DLD1 (cell line): ENCODE measurements at regions not wholly inside any gene's neighbourhood (a gene's known extent, or its start where the extent isn't known, plus 50 kb on each side); places are given as distances from the start of the nearest gene placed in this dataset.

Experiments
- in situ Hi-C: cut with HindIII; loops from 2 replicates; pipeline ENCODE4 v1.10.0; 2017; ENCODE audit warnings: low sequenced_read_pairs

DNA sequence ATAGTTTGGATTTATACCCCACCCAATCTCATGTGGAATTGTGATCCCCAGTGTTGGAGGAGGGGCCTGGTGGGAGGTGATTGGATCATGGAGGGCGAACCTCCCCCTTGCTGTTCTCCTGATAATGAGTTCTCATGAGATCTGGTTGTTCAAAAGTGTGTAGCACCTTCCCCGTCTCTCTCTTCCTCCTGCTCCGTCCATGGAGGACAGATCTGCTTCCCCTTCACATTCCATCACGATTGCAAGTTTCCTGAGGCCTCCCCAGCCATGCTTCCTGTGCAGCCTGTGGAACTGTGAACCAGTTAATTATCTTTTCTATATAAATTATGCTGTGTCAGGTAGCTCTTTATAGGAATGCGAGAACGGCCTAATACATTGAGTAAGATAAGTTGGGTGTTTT lies 518.8 kb upstream of the LCORL start:
- in situ Hi-C loops, result no loop called here

DNA sequence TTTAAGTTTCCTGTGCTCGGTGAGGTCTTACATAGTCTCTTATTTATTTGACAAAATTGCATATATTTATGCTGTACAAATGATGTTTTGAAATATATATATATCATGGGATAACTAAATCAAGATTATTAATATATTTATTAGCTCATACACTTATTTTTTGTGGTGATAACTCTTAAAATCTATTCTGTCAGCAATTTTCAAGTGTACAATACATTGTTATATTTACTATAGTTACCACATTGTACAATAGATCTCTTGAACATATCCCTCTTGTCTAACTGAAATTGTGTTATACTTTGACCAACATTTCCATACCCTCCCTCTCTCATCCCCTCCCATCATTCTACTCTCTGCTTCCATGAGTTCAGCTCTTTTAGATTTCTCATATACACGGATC lies 516.6 kb upstream of the LCORL start:
- in situ Hi-C loops, result no loop called here

DNA sequence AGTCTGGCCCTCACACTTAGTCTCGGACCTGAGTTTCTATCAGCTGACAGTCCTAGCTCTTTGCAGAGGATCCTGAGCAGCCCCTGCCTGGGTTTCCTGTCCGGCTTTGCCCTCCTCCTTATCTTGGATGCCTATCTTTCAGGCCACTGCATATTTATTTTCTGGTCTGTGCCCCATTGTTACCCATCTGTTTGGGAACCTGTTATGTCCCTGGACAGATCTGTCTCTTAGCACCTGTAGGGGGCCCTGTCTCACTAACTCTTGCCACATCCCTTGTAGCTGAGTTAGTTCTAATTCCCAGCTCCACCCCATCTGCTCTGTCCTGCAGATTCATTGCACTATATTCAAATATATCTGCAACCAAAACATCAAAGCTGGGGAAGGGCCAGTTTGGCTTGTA lies 514.9 kb upstream of the LCORL start:
- in situ Hi-C loops, result no loop called here

DNA sequence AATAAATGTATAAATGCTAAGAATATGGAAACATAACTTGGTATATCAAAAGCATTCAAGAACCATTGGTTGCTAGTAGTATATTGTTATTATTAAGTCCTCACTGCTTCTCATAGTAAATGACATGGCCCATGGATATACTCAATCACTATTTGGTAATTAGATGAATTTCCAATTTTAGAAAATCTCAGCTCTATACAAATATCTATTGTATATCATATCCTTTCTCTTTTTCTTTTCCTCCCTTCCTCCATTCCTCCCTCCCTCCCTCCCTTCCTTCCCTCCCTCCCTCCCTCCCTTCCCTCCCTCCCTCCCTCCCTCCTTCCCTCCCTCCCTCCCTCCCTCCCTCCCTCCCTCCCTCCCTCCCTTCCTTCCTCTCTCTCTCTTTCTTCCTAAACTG lies 514.4 kb upstream of the LCORL start:
- in situ Hi-C loops, result no loop called here

DNA sequence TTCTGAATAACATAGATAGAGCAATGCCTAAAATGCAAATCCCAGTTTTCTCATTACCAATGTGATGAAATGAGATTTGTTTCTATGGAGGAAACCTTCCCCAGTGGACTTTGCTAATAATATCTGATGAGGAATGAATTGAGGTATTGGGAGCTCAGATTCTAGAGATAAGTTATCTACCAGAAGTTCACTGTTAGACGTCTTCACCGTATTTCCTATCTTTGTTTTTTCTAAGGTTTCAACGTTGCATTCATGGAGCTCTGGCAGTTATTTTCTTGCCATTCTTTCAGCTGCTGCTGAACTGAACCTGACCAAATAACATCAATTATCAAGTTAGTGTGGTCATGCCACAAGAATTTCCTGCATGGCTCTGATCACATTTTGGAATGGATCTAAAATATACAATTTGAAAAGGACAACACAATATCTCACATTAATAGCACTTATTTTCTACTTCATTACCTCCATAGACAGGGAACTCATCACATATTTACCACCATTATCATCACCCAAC lies 511.8 kb upstream of the LCORL start:
- in situ Hi-C loops, result no loop called here

DNA sequence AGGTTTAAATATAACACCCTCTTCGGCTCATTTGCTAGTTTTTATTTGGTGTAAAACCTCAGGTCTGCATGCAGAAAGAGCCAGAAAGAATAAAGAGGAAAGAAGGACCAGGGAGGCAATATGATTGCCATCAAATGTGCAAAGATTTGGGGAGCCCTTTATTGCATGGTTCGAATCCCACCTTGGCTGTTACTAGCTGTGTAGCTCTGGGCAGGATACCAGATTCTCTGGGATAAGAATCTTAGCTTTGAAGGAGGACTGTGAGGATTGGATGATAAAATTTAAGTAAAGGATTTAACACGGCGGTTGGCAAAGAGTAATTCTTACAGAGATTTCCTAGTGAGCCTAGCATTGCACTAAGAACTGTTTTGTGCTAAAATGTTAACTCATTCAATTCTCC lies 510.2 kb upstream of the LCORL start:
- in situ Hi-C loops, result no loop called here

DNA sequence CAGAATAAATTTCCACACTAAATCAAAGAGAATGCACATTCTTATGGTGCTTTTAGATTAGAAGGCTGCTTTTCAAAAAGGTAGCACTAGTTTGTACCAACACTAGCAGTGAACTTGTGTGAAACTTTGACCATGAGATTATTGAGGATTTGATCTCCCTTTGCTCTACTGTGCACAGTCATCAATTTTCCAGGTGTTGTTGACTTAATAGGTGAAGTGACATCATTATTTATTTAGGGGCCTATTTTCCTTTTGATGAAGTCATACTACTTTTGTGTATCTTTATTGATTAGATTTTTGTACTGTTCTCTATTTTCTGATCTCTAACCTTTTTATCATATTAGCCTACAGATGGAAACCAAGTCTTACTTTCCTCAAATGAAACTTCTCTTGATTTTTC lies 507.9 kb upstream of the LCORL start:
- in situ Hi-C loops, result no loop called here

DNA sequence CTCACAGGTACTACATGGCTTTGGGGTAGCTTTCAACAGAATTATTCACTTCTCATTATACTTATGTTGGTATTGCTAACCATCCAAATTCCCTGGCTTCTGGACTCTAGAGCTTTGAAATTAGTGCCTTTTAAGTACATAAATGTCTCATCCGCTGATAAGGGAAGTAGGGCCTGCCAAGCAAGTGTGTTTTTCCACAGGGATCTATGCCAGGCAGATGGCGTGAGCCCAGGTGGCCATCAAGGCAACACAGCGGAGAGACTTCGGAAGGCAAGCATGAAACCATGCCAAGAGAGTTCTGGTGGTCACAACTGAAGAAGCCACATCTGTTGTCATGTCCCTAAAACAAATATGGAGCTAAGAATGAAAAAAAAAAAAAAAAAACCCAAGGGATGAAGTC lies 503.1 kb upstream of the LCORL start:
- in situ Hi-C loops, result no loop called here

DNA sequence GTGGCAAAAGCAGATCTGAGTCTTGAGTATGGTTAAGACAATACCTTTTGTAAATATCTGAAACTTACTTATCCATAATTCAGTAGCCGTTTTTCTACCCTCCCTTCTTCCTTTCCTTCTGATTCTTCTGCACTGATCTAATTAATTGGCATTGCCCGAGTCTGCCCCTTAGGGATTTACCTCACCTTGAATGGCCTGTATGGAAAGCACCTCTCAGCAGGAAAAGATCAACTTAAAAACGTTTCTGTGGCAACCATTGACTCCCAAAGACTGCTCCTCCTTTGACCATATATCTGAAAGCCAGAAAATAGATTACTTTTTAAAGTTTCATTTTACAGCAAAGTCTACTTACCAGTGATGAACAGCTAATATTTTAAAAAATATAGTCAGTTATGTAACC lies 496.5 kb upstream of the LCORL start:
- in situ Hi-C loops, result no loop called here

DNA sequence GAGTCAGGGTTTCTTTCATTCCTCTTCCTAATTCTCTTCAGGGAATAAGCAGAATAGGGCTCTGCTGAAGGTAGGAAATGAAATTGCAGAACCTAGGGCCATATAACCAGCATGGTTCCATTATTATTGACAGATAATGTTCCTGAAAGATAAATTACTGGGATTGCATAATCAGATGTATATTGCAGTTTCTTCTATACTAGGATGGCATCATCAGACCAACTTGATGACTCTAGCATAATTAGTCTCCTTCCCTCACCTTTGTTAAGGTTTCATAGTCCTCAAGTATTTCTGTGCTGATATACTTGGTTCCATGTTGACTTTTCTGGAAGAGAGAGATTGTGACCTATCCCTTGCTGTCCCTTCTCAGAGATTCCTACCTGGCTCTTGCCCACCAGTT lies 492.3 kb upstream of the LCORL start:
- in situ Hi-C loops, result no loop called here

DNA sequence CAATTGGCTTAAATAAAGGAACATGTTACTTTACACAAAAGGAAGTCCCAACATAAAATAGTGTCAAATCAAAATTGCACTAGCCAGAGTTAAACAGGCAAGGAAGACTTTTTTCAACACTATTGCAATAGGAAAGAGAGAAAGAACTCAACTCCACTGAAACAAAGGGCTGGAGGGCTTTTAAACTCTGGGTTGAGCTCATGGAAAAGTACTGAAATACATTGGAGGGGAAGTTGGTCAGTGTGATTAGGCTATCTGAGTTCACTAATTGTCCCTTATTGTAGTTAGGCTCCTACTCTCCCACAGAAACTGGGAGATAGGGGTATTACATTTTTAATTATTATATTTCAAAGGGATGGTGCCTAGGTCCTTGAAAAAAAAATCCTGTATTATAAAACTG lies 491.2 kb upstream of the LCORL start:
- in situ Hi-C loops, result no loop called here

DNA sequence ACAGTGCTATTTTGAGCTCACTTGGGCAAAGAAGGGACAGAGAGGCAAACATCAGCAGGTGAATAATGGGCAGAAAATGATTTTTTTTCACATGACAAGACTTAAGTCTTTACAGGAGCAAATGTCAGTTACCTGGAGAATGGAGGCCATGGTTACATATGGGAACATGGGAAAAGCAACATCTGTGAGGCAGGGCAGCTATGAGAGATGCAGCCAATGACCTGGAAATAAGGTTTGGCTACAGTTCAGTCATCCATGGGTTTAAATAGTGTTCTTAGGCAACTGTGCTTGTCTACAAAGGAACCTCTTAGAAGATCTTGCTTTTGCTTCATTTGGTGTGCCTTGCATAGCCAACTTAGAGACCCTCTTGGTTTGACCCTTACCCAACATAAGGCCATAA lies 490.2 kb upstream of the LCORL start:
- in situ Hi-C loops, result no loop called here

DNA sequence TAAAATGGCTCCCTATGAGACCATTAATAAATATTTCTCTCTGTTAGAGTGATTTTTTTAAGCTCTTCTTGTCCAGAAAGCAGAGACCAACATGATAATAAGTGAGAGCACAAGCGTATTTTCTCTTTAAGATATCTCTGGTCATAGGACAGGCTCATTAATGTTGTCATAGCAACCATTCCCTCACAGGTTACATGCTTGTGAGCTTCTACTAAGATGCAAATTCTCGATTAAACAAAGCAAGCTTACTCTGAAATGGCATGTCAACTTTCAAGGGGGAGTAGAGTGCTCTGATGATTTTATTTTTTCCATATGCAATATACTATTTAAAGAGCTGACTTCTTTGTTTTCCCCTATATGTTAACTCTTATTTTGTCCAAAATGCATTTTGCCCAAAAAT lies 487.2 kb upstream of the LCORL start:
- in situ Hi-C loops, result no loop called here

DNA sequence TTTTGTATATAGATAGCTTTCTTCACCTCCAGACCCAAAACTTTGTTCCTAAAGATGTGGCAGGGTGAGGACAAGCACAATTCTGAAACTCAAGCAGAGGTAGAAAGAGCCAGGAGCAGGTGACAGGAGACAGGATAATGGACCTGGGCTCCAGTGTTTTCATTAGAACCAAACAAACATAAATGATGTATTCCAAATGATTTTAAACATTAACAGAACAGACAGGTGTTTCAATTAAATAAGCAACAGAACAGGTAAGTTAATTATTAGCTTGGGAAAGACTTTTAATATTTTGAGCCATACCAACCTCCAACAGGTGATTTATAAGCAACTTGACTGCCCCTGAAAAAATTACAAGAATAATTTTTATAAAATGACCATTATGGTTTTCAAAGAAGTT lies 459.4 kb upstream of the LCORL start:
- in situ Hi-C loops, result no loop called here

DNA sequence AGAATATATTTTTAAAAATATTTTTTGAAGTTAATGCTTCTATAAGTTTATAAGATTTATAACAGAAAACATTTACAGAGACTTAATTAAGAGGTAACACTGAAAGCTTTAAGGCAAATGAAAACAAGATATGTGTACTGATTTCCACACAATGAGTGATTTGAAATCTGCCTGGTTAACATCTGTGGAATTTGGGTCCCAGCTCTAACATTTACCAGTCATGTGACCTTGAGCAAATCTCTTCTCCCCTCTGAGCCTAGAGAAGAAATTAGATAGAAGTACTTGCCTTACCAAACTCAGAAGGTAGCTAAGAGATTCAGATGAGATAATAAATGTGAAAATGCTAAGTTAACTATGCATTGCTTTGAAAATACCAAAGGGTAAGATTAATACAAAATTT lies 458.8 kb upstream of the LCORL start:
- in situ Hi-C loops, result no loop called here

DNA sequence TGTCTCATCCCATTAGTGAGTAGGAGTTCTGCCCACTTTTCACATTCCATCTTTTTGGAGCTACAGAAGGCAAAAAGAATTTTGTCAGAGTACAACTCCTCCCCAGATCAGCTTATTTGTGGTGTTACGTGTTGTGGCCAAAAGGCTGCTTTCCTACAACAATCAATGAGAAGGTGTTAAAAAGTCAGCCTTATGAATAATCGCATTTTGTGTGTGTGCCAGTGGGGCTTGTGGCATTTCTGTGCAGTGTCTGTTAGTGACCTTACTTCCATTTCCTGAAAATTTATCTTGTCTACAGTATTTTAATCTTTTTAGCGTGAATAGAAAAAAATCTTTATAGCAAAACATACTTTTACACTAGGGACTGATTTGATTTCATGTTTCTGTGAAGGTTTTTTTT lies 458.3 kb upstream of the LCORL start:
- in situ Hi-C loops, result no loop called here

DNA sequence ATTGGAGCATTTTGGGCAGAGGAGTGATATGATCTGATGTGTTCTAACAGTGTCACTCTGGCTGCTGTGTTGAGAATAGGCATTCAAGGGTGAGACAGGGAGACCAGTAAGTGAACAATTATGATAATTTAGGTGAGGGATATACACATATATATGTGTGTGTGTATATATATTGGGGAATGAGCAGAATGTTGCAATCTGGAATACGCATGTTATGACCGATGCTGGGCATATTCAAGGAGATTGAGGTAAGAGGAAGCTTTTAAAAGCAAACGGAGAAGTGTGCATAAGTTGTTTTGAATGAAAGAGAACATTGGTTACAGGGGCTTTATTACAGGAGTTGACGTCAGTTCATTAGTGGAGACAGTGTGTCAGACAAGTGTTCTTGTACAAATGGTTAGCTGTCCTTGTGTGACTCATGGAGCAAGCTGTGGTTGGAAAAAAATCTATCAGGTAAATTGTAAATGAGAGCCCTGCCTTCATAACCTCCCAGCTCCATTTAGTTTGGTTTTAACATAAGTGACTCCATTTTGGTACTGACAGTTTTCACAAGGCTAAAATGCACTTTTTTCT lies 442.5 kb upstream of the LCORL start:
- in situ Hi-C loops, result no loop called here

DNA sequence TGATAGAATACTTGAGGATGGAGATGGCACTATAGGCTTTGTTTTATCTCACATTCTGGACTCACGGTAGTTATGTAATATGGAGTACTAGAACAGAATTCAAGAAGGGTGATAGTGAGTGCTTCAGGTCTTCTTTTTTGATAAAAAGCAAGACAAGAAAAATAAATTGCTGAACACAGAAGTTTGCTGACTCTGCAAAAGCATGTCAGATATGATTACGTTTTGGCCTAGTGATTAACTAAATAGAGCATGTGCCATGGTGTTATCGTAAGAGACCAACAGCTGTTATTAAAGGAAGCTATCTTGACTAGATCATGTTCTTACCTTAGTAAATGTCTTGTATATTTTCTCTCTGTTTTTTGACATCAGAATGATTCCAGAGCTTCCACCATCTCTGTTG lies 436.9 kb upstream of the LCORL start:
- in situ Hi-C loops, result no loop called here

DNA sequence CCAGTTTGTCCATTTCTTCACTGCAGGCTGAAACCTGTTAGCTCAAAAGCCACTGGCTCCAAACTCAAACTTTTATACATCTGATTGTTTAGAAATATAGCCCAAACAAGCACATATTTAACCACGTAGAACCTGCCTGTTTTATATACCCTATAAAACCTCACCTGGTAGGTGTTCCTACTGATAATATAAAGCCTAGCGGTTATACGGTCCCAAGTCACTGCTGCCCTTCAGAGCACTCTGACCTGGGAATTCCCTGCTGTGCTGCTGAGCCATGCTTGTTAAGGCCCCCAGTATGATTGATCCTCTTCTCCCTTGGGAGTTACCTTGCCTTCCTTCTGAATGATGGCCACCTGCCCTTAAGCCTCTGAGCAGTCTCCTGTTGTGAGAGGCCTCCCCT lies 432.8 kb upstream of the LCORL start:
- in situ Hi-C loops, result no loop called here

DNA sequence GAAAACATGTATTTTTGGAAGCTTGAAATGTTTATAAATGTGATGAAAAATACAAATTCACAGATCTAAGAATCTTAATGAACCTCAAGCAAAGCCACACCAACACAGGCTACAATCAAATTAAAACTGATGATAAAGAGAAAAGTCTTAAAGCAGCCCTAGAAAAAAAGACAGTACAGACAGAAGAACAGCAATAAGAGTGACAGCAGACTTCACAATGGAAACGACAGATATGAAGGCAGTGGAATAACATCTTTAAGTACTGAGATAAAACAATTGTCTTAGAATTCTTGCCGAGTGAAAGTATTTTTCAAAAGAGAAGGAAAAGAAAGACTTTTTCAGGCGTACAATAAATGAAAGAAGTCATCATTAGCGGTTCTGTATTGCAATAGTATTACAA lies 423.6 kb upstream of the LCORL start:
- in situ Hi-C loops, result no loop called here

DNA sequence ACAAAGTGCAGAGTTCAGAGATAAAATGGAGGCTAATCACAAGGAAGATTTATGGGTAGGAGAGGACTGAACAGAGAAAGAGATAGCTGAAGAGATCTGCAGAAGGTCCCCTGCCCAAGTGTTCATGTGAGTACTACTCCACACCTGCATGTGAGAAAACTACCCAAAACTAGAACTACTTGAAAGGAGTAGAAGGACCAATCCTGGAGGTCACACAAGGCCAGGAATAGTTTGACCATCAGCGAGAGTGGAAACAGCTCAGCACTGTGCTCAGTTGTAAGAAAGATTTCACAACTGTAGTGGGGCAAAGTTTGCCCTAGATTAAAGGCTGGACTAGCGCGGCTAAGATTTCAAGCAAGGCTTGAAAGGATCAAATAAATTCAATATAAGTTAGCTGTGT lies 422.7 kb upstream of the LCORL start:
- in situ Hi-C loops, result no loop called here

DNA sequence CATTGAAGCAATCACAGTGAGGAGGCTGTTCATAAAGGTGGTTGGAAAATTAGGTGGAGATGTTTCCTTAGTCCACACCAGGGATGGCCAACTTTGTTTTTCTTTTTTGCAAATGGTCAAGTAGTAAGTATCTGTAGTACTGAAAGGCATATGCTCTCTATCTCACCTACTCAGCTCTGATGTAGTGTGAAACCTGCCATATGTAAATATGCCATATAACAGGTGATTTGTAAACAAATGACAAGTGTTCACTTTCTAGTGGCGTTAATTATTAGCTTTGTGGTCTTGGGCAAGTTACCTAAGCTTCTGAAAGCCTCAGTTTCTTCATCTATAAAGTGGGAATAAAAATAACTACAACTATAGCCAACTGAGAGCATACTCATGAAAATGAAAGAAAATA lies 421.4 kb upstream of the LCORL start:
- in situ Hi-C loops, result no loop called here

DNA sequence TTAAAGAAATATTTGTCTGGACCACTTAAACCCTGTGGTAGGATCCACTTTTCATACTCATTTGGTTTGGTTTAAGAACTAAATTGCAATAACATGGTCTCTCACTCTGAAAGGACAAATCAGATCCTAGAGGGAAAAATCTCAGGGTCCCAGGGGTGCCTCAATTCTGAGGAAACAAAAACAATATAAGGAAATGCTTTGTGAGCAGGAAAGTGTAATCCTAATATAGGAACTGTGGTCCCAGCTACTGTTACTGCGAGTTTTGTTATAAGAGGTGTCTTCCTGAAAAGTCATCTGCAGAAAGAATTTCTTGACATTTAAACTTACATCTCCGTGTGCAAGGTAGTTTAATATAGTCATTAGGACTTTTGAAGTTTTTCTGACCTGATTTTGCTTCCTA lies 420.1 kb upstream of the LCORL start:
- in situ Hi-C loops, result no loop called here

DNA sequence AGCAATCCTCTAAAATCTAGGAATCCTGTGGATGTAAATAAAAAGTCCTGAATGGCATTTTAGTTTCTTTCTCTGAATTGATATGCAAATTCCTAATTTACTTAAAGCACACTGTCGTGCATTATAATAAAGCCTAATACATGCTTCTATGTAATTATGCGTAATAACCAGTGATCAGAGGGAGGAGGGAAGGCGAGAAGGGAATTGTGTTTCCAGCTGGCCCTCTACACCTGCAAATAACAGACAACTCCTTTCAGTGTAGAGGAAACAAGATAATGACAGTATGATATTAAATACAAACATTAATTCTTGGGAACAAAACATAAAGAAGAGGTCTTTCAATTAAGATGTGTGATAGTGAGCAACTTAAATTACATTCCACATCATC lies 419.6 kb upstream of the LCORL start:
- in situ Hi-C loops, result no loop called here
